ELR (cell line): ENCODE measurements at regions not wholly inside any gene's neighbourhood (a gene's known extent, or its start where the extent isn't known, plus 50 kb on each side); places are given as distances from the start of the nearest gene placed in this dataset.

Source experiments
- DNase-seq: peaks from one replicate; pipeline ENCODE4 v3.0.0-alpha.2; 2015; ENCODE audit warnings: low read depth

- no peak for DNase-seq
Measured at GRCh38 chr14:83455561-83455960, 1921.9 kb upstream of the SEL1L start.

DNA sequence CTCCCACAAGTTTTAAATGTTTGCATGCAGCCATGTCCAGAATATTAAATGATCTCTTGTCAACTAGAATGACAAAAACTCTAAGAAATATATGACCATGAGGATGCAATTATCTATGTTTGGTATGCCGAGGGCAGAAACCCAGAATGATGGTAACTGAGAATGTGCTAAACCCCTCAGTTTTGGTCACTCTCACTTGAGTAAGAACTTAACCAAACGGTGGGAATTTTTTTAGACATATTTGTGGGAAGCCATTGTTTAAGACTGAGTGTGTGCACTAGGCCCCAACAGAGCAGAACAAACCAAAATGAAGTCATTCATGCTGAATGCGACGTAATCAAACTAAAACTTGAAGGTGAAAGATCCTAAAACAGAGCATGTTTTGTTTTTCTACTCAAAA lies 1927.9 kb upstream of the SEL1L start:
- DNase-seq: no peak

- no peak for DNase-seq
Measured at GRCh38 chr14:83462759-83463158, 1929.1 kb upstream of the SEL1L start.

DNA sequence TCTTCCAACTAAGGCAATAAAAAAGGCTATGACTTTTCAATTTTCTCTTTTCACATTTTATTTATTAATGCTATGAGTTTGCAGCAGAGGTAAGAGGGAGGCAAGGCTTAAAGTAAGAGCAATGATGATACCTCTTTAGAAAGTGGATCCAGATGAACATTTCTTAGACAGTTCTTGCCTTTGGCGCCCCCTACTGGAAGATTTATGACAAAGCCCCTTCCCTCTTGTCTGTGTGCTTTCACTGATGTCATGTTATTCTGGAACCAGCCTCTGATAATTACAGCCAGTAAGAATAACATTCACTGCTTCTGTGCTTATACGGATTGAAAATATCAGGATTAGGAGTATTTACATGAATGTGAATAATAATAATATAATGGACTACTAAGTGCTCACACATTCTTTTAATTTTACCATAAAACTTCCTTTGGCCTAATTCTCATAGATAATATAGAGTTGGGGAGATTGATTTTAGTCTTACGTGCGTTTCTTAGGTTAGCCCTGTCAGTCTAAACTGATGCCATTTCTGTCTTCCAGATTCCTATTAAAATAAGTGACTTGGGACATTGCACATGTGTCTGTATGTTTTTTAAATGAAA lies 1929.9 kb upstream of the SEL1L start:
- DNase-seq: peak; percentile 22

- DNase-seq: no peak
Measured at GRCh38 chr14:83467811-83468210, 1934.2 kb upstream of the SEL1L start.

DNA sequence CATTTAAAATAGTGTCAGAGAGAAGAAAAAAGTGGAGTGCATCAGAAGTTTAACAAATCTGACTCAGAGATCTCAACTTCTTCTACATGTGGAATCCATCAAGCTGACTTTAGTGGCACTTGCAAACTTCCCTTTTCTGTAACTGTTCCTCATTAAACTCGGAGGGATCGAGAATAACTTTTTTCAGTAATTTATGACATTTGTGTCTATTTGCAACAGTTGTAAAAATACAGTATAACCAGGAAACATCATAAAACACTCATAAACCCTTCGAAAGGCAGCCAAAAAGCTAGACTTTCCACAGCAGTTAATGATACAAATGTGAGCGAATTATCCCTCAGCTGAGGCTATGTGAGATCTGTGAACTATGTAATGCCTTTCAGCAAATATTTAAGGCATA lies 1936.8 kb upstream of the SEL1L start:
- no peak for DNase-seq

DNA sequence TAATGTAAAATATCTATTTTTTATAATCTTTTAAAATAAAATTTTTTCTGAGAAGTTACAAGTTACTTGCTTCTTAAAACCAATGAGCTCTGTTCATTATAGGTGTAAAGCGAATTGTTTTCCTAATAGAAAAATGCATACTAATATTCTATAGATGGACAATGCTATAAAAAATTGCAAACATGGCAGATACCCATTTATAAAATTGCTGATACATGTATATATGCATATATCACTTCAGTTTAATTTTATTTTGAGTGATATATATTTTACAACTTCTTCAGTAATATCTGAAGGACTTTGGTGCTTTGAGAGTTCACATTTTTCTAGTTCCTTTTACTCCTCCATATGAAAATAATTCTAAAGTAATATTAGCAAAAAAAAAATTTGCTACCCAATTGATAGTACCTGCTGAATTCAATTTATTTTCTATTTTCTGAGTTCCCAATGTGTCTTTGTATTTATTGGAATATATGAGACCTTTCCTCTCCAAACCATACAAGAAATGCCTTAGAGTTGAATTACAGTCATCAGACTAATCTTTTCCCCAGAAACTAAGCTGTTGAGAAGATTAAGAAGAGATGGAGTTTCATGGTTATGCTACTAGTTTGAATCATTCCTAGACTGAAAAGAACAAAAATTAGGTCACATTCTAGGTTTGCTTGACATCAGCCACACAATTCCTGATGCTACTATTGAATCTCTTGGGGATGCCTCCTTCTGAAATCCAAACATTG lies 1937.5 kb upstream of the SEL1L start:
- DNase-seq: no peak

DNA sequence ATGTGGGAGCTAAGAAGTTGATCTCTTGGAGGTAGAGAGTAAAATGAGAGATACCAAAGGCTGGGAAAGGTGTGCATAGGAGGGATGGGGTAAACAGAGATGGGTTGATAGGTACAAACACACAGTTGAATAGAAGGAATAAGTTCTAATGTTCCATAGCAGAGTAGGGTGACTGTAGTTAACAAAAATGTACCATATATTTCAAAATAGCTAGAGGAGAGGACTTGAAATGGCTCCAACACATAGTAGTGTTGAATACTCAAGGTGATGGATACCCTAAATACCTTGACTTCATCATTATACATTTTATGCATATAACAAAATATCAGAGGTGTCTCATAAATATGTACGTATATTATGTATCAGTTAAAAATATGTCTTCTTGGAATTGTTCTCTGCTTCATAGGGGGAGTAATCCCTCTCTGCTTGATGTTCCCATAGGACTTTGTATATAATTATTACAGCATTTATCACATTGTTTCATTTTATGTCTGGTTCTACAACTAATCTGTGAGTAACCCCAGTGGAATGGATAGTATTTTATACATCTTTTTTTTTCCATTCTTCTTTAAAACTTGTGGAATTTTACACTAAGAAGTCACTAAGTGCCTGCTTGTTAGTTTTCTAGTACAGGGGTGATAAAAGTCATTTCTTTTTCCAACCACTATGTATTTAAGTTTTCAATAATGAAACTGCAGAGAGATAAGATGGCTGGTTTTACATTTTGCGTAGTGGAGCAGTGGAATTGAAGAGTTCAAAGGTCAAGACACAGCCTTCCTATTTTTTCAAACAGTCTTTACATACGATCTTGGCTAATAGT lies 1940.0 kb upstream of the SEL1L start:
- no peak for DNase-seq

GRCh38 chr14:83478741-83479140 lies 1945.1 kb upstream of the SEL1L start:
- DNase-seq: peak; percentile 15

DNA sequence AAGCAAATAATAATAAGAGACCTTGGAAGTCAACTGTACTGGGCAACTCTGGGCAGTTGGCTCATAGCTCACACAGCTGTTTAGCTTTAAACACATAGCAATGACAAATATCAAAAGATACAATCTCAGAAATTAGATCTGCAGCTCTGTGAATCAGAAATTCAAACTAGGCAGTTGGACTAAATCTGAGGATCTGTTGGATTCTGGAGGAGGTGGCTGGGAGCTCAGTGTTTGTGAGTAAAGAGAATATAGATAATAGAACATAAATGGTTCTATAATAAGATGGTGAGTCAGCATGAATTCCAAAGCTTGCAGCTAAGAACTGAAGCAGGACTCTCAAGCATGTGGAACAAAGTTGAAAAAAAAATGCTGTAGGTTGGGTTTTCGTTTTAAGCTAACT lies 1949.4 kb upstream of the SEL1L start:
- DNase-seq: no peak

DNA sequence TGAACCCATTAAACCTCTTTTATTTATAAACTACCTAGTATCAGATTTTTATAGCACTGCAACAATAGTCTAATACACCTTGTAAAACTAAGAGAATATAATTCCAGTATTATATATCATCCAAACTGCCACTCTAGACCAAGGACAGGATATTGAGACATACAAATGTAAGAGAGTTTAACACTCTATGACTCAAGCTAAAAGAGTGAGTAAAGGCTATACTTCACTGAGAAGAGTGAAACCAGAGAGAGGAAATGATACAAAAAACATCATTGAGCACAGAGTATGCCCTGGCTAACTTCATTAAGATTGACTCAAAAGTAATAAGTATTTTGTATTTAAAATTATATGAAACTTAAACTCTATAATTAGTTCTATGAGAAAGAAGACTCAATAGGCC lies 1951.9 kb upstream of the SEL1L start:
- DNase-seq: no peak

- DNase-seq: no peak
Measured at GRCh38 chr14:83491091-83491490, 1957.4 kb upstream of the SEL1L start.

DNA sequence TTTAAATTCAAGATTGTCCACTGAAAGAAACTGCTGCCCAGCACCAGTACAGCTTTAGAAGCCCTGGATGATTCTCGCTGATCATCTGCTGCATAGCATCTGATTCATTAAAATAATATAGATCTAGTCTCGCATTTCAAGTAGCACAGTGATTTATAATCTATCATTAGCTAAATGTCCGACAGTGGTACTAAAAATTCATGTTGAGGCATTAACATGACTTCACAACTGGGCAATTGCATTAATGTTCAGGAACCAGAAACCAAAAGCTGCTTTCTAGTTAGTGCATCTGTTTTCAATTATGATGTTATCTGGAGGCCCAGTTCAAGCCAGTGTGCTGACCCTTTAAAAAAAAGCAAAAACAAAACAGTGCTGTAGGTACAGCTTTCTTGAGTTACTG lies 1987.2 kb upstream of the SEL1L start:
- DNase-seq: no peak

DNA sequence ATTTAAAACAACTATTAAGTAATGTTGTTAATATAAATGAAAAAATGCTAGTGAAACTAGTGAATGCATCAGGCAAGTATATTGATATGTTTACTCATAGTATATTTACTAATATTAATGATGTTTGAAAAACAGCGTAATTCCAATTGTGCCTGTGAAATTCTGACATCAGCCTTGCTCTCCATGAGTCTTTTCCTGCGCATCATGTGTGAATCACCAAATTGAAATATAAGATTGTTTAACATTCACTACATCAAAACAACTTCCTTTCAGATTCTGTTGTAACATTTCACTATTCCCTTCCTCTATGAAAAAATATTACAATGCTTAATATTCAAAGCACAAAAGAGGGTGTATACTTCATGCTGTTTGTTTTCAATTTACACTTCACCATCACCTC lies 1995.9 kb upstream of the SEL1L start:
- DNase-seq: no peak

- DNase-seq: no peak
Measured at GRCh38 chr14:83533734-83534133, 1996.2 kb upstream of the FLRT2 start.

DNA sequence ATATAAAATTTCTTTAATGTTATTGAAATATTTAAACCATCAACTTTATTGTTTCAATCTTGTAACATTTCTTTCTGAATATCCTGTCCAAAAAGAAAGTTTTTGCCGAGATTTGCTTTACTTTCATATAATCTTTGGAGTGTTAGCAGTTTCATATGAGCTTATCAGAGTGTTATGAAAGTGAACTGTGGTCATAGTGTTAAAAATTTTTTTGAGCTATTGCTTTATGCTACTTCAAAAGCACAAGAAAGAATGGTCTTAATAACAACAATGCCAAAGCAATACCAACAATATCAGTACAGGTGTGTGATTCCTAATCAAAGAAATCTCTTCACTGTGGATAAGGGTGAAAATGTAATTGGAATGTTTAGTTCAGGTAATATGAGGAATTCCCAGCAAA lies 1994.9 kb upstream of the FLRT2 start:
- DNase-seq: no peak

GRCh38 chr14:83535444-83535843 lies 1994.5 kb upstream of the FLRT2 start:
- no peak for DNase-seq

GRCh38 chr14:83541147-83541546 lies 1988.8 kb upstream of the FLRT2 start:
- no peak for DNase-seq

DNA sequence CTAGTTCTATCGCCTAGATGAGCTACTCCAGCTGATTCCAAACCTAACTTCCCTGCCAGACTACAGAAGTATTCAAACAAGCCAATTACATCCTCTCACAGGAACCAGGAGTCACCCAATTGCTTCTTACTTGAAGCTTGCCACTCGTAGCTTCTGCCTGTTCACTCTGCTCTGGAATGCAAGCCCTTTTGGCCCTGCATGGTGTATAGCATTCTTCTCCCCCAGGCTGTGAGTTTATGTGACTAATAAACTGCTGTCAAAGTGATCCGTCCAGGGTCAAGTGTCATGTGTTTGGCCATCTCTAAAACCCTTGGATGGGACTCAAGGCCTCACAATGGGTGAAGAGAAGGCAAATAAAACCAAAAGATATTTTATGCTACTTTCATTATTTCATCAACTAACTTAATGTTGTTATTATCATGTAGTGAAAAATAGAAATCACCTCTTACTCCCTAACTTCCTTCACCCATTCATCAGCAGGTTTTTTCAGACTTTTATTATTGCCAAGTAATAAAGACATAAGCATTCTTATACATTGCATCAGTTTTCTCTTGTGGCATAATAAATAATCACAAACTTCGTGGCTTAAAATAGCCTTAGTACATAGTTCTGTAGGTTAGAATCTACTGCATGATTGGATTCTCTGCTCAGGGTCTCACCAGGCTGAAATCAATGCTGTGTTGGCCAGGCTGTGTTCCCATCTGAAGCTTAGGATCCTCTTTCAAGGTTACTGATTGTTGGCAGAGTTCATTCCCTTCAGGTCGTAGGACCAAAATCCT lies 1981.7 kb upstream of the FLRT2 start:
- DNase-seq: peak; percentile 24

- no peak for DNase-seq
Measured at GRCh38 chr14:83556065-83556464, 1973.9 kb upstream of the FLRT2 start.

DNA sequence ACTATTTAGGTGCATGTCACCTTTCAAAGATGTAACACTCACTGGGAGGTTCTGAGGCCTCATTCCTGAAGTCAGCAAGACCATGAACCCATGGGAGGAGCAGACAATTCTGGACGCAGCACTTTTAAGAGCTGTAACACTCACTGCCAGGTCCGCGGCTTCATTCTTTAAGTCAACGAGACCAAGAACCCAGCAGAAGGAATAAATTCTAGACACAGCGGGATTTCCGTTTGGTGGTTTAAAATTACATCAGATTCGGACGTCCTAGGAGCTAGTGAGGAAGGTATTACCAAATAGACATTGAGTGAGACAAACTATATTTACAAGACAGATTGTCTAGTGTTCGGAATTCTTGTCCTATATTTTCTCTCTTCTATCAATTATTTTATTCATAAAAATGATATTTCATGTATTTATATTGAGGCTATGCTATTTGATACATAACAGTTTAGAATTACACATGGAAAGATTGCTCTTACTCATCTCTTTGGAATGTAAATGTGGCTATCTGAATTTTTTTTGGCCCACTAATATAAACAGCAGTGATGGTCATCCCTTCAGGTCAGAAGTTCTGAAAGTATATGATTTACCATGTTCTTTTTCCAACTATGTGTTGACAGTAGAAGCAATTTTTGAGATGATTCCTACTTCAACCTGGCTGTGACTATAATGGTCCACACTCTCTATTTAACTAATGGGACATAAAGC lies 1973.0 kb upstream of the FLRT2 start:
- peak; percentile 58 for DNase-seq

- DNase-seq: no peak
Measured at GRCh38 chr14:83558946-83559345, 1971.0 kb upstream of the FLRT2 start.
